ENCODE measurements at regions not wholly inside any gene's neighbourhood (a gene's known extent, or its start where the extent isn't known, plus 50 kb on each side); places are given as distances from the start of the nearest gene placed in this dataset.

DNA sequence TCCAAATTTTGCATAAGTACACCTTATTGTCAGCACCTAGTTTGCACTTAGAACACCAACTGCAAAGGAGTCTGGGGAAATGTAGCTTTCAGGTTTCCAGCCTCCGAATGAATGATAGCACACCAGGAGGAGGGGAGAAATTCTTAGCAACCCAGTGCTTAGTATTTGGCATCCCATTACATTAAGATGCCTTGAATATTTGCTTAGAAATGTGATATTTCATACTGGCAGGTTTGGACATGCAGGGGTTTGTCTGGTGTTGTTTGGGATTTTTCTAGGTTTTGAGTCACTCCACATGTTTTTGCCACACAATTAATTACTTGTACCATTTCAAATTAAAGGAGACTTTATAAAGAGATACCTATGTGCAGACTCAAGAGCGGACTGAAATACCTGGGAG, 60.3 kb upstream of the CAMK2D start:
- POLR2A ChIA-PET (ENCODE audit: low non-redundant PET) = no interaction called here
- TF ChIP-seq EZH2 (IDR thresholded peaks at IDR 0.05; ENCODE audit: borderline replicate concordance, low read depth, low read length, poor library complexity, severe bottlenecking) = no peak
- TF ChIP-seq, protein P1, sequence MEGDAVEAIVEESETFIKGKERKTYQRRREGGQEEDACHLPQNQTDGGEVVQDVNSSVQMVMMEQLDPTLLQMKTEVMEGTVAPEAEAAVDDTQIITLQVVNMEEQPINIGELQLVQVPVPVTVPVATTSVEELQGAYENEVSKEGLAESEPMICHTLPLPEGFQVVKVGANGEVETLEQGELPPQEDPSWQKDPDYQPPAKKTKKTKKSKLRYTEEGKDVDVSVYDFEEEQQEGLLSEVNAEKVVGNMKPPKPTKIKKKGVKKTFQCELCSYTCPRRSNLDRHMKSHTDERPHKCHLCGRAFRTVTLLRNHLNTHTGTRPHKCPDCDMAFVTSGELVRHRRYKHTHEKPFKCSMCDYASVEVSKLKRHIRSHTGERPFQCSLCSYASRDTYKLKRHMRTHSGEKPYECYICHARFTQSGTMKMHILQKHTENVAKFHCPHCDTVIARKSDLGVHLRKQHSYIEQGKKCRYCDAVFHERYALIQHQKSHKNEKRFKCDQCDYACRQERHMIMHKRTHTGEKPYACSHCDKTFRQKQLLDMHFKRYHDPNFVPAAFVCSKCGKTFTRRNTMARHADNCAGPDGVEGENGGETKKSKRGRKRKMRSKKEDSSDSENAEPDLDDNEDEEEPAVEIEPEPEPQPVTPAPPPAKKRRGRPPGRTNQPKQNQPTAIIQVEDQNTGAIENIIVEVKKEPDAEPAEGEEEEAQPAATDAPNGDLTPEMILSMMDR (conservative IDR thresholded peaks at IDR 0.05; ENCODE audit: low read depth, low read length) = no peak
- CTCF ChIA-PET = no interaction called here
- intact Hi-C loops (cut with micrococcal nuclease; ENCODE audit: unreplicated experiment) = no loop called here
- Histone ChIP-seq H3K9me3 (ENCODE audit: low read depth, low read length, poor library complexity, severe bottlenecking) (no peaks in the 10 kb centered on the region), H3K4me1 (ENCODE audit: insufficient read depth, low read length, poor library complexity, severe bottlenecking) (peaks cover 5% of the 10 kb centered on the region), H3K4me3 (ENCODE audit: low read depth, low read length, poor library complexity, severe bottlenecking) (no peak overlapping the region), H3K27ac (ENCODE audit: low read depth, low read length, poor library complexity, severe bottlenecking) (no peak overlapping the region), H3K36me3 (ENCODE audit: insufficient read depth, low read length, poor library complexity, severe bottlenecking) (no peaks in the 10 kb centered on the region), H3K27me3 (replicated peaks; ENCODE audit: insufficient read depth, low read depth, low read length, poor library complexity) (no peaks in the 10 kb centered on the region)
- DNase-seq (ENCODE audit: low spot score) = no peak
- no TSS peak for BruUV-seq (replicated peaks)

DNA sequence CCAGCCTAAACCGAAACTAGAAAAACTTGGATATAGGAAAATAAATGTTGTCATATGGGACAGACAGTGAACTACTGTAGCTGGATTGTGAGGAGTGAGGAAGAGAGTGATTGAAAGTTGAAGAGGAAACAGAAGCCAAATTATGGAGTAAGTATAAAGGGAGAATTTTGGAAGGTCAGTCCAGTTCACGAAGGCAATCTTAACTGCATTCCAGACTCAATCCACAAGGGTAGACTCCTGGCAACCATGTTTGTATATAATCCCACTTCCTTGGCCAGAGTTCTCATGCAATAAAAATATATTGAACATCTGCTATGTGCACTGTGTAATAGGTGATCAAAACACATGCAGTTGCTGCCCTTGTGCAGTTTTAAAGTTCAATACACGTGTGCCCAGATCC, 58.6 kb upstream of the CAMK2D start:
- no peak for DNase-seq (ENCODE audit: low spot score)
- Histone ChIP-seq H3K36me3 (ENCODE audit: insufficient read depth, low read length, poor library complexity, severe bottlenecking) (no peaks in the 10 kb centered on the region), H3K9me3 (ENCODE audit: low read depth, low read length, poor library complexity, severe bottlenecking) (no peaks in the 10 kb centered on the region), H3K27me3 (replicated peaks; ENCODE audit: insufficient read depth, low read depth, low read length, poor library complexity) (no peaks in the 10 kb centered on the region), H3K4me1 (ENCODE audit: insufficient read depth, low read length, poor library complexity, severe bottlenecking) (peaks cover 5% of the 10 kb centered on the region), H3K27ac (ENCODE audit: low read depth, low read length, poor library complexity, severe bottlenecking) (no peak overlapping the region), H3K4me3 (ENCODE audit: low read depth, low read length, poor library complexity, severe bottlenecking) (no peak overlapping the region)
- no TSS peak for BruUV-seq (replicated peaks)
- ChIA-PET CTCF (no interaction called here), POLR2A (ENCODE audit: low non-redundant PET) (no interaction called here)
- intact Hi-C loops (cut with micrococcal nuclease; ENCODE audit: unreplicated experiment) = no loop called here
- no peak for TF ChIP-seq EZH2 (IDR thresholded peaks at IDR 0.05; ENCODE audit: borderline replicate concordance, low read depth, low read length, poor library complexity, severe bottlenecking)
- TF ChIP-seq, protein P1 (conservative IDR thresholded peaks at IDR 0.05; ENCODE audit: low read depth, low read length) = no peak

DNA sequence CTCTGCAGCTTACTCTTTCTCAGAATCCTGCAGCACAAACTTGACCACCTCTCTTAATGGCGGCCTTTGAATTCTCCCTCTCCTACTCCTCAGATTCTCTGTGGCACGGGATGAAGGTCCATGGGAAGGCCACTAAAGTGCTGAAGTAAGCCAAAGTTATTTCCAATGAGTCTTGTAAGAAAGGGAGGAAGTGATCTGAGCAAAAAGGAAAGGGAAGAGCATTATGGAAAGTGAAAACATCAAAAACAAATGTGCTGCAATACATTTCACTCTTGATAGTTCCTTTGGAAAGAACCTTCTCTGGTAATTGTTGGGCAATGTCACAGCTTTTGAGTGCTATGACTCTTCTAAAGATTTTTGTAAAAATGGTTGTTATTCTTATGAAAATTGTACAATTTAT, 54.3 kb upstream of the CAMK2D start:
- no peak for TF ChIP-seq EZH2 (IDR thresholded peaks at IDR 0.05; ENCODE audit: borderline replicate concordance, low read depth, low read length, poor library complexity, severe bottlenecking)
- TF ChIP-seq, protein P1 (conservative IDR thresholded peaks at IDR 0.05; ENCODE audit: low read depth, low read length) = no peak
- ChIA-PET POLR2A (ENCODE audit: low non-redundant PET) (no interaction called here), CTCF (no interaction called here)
- intact Hi-C loops (cut with micrococcal nuclease; ENCODE audit: unreplicated experiment) = no loop called here
- no TSS peak for BruUV-seq (replicated peaks)
- Histone ChIP-seq H3K4me3 (ENCODE audit: low read depth, low read length, poor library complexity, severe bottlenecking) (no peak overlapping the region), H3K9me3 (ENCODE audit: low read depth, low read length, poor library complexity, severe bottlenecking) (no peaks in the 10 kb centered on the region), H3K27ac (ENCODE audit: low read depth, low read length, poor library complexity, severe bottlenecking) (no peak overlapping the region), H3K36me3 (ENCODE audit: insufficient read depth, low read length, poor library complexity, severe bottlenecking) (no peaks in the 10 kb centered on the region), H3K4me1 (ENCODE audit: insufficient read depth, low read length, poor library complexity, severe bottlenecking) (no peaks in the 10 kb centered on the region), H3K27me3 (replicated peaks; ENCODE audit: insufficient read depth, low read depth, low read length, poor library complexity) (no peaks in the 10 kb centered on the region)
- no peak for DNase-seq (ENCODE audit: low spot score)
